K562 (cell line): ENCODE measurements at regions not wholly inside any gene's neighbourhood (a gene's known extent, or its start where the extent isn't known, plus 50 kb on each side); places are given as distances from the start of the nearest gene placed in this dataset.

ENCODE experiments used
- ATAC-seq: fragments of 200-7000 bp; cut with Tn5 transposase; 3 replicates; pipeline ENCODE4 v1.9.1; 2020; ENCODE audit warnings: moderate library complexity
- BruUV-seq: library from RNA; stranded (reverse); fragments of 400-500 nt; replicated peaks from 2 replicates; lab custom pipeline; 2021; lab: Mats Ljungman, UMichigan
- CTCF ChIA-PET: fragments of 300-600 bp; formaldehyde crosslinking; extraction: SDS; loops from one replicate; lab custom pipeline; 2021; ENCODE audit warnings: low intra/inter-chr PET ratio; lab: Yijun Ruan, JAX
- POLR2A ChIA-PET: fragments of 300-600, 350-650 bp; sonication (Branson Sonifier 250); formaldehyde crosslinking; extraction: SDS; loops from one replicate; lab custom pipeline; 2021; ENCODE audit warnings: antibody characterized with exemption, inconsistent platforms; lab: Yijun Ruan, JAX
- DNase-seq, 4 experiments: peaks; one replicate each; pipeline versions ENCODE4 v3.0.0 to v3.0.0-alpha.2; 2011 to 2018; ENCODE audit warnings: low spot score in 3 of 4, mixed read lengths in 3 of 4; ENCODE audit errors: extremely low read depth in 1 of 4
- FAIRE-seq: peaks from 2 replicates; lab custom pipeline; 2011; peaks lifted over from hg19 to GRCh38; lab: Jason Lieb, UNC
- H2AFZ ChIP-seq: 2 replicates; pipeline ENCODE4 v1.6.0; 2011; ENCODE audit warnings: low read depth, low read length, control low read depth, inconsistent platforms
- H3K27ac ChIP-seq: fragments of 200-600 bp; 3 replicates; pipeline ENCODE4 v1.8.0; 2011; ENCODE audit warnings: low read depth, mild to moderate bottlenecking, control low read depth, inconsistent platforms, low read length, moderate library complexity, mixed read lengths; ENCODE audit errors: extremely low read depth
- H3K27me3 ChIP-seq, 2 experiments: fragments of 300-600 bp in 1 of 2; 2 replicates in 1 of 2; 3 replicates in 1 of 2; pipeline versions ENCODE4 v1.6.0 to v1.8.0; 2011; ENCODE audit warnings: inconsistent platforms in 2 of 2, low read length in 2 of 2, mild to moderate bottlenecking in 1 of 2, mixed read lengths in 1 of 2, moderate library complexity in 1 of 2; ENCODE audit not compliant: control insufficient read depth in 2 of 2, insufficient read depth in 2 of 2
- H3K36me3 ChIP-seq: fragments of 300-600 bp; 3 replicates; pipeline ENCODE4 v1.8.0; 2011; ENCODE audit warnings: mild to moderate bottlenecking, low read length, inconsistent platforms; ENCODE audit not compliant: control insufficient read depth, insufficient read depth
- H3K4me1 ChIP-seq, 2 experiments: fragments of 200-600 bp in 1 of 2; replicated peaks in 1 of 2; 2 replicates in 1 of 2; 3 replicates in 1 of 2; pipeline versions ENCODE4 v1.5.1 to v1.8.0; 2011; ENCODE audit warnings: inconsistent platforms in 2 of 2, low read length in 2 of 2, mild to moderate bottlenecking in 1 of 2, mixed read lengths in 1 of 2, moderate library complexity in 1 of 2; ENCODE audit not compliant: control insufficient read depth in 2 of 2, insufficient read depth in 2 of 2
- H3K4me2 ChIP-seq: 2 replicates; pipeline ENCODE4 v1.6.1; 2011; ENCODE audit warnings: low read length, control low read depth, inconsistent platforms, mixed read lengths; ENCODE audit not compliant: insufficient read depth
- H3K4me3 ChIP-seq: fragments of 200-600 bp; sonication (generic), shearing (Covaris generic); 2 replicates; pipeline ENCODE4 v1.5.1; 2016; ENCODE audit warnings: control low read depth, inconsistent platforms
- H3K79me2 ChIP-seq: fragments of 200-600 bp; 3 replicates; pipeline ENCODE4 v1.8.0; 2011; ENCODE audit warnings: low read length, inconsistent platforms; ENCODE audit not compliant: control insufficient read depth, insufficient read depth
- H3K9ac ChIP-seq, 2 experiments: 2 replicates each; pipeline versions ENCODE4 v1.6.0 to v1.6.1; 2011; ENCODE audit warnings: low read depth in 2 of 2, low read length in 2 of 2, control low read depth in 1 of 2, inconsistent platforms in 1 of 2, mild to moderate bottlenecking in 1 of 2, mixed read lengths in 1 of 2; ENCODE audit not compliant: insufficient read depth in 1 of 2
- H3K9me1 ChIP-seq: one replicate; pipeline ENCODE4 v1.6.0; 2011; ENCODE audit warnings: inconsistent platforms, mild to moderate bottlenecking, low read length, moderate library complexity; ENCODE audit not compliant: control insufficient read depth, insufficient read depth
- H3K9me3 ChIP-seq: replicated peaks from 2 replicates; pipeline ENCODE4 v1.5.1; 2011; ENCODE audit warnings: low read depth, low read length, inconsistent platforms; ENCODE audit not compliant: control insufficient read depth, insufficient read depth
- H4K20me1 ChIP-seq: replicated peaks from 2 replicates; pipeline ENCODE4 v1.6.1; 2011; ENCODE audit warnings: low read length, inconsistent platforms, mixed read lengths; ENCODE audit not compliant: control insufficient read depth, insufficient read depth
- KLF13 ChIP-seq: fragments of 450-650 bp; IDR thresholded peaks from 2 replicates; pipeline ENCODE4 v1.6.1; 2016; ENCODE audit warnings: missing genetic modification characterization, low read depth, mild to moderate bottlenecking, missing compliant biosample characterization, moderate library complexity, borderline replicate concordance
- MAFG ChIP-seq: fragments of 450-650 bp; conservative IDR thresholded peaks from 2 replicates; pipeline ENCODE4 v1.6.1; 2016; ENCODE audit warnings: missing genetic modification characterization, missing compliant biosample characterization
- MCM3 ChIP-seq: fragments of 450-650 bp; IDR thresholded peaks from 2 replicates; pipeline ENCODE4 v1.6.1; 2016
- MTA1 ChIP-seq: fragments of 450-650 bp; IDR thresholded peaks from 2 replicates; pipeline ENCODE4 v1.6.1; 2017; ENCODE audit warnings: borderline replicate concordance
- ZKSCAN3 ChIP-seq: fragments of 250-450 bp; sonication (Bioruptor Pico); IDR thresholded peaks from 2 replicates; pipeline ENCODE4 v1.4.0; 2020
- ZNF12 ChIP-seq: sonication (generic); formaldehyde crosslinking; IDR thresholded peaks from 2 replicates; pipeline ENCODE4 v1.4.0; 2020; ENCODE audit warnings: mild to moderate bottlenecking, missing genetic modification reagents
- ZNF232 ChIP-seq: sonication (generic); formaldehyde crosslinking; IDR thresholded peaks from 2 replicates; pipeline ENCODE4 v1.8.0; 2022; ENCODE audit warnings: mild to moderate bottlenecking, missing genetic modification reagents
- WGBS: fragments of 100-300 bp; shearing (Covaris generic); methylation state at CpG from one replicate; pipeline ENCODE4 v1.1.6; 2016; ENCODE audit warnings: low coverage, mixed read lengths; ENCODE audit not compliant: insufficient coverage; ENCODE audit errors: missing lambda C conversion rate; 5-methylcytosine and 5-hydroxymethylcytosine counted together
- in situ Hi-C: fragments of 300-500 bp; cut with MboI; formaldehyde crosslinking; loops from 4 replicates; pipeline ENCODE4 v1.15.0; 2018; ENCODE audit warnings: inconsistent platforms, mixed read lengths
- intact Hi-C: fragments of 100-400 bp; cut with micrococcal nuclease; formaldehyde crosslinking; loops from 2 replicates; pipeline ENCODE4 v1.14.2; 2022

- Histone ChIP-seq H3K9me3 (no peaks in the 10 kb centered on the region), H3K9me1 (no peaks in the 10 kb centered on the region), H3K27me3 (no peaks in the 10 kb centered on the region), H3K79me2 (no peaks in the 10 kb centered on the region), H4K20me1 (no peaks in the 10 kb centered on the region), H3K4me2 (no peak overlapping the region), H3K4me1 (peaks cover 0 to 10% of the 10 kb centered on the region in 2 experiments; a peak in 2 of 5 replicates), H3K4me3 (no peak overlapping the region), H3K27ac (no peak overlapping the region), H3K36me3 (no peaks in the 10 kb centered on the region), H2AFZ (peak overlapping the region; percentile 54), H3K9ac (no peak overlapping the region)
- intact Hi-C loops (no loop called here), in situ Hi-C loops (no loop called here)
- ATAC-seq, result no peak
- ChIA-PET POLR2A (no interaction called here), CTCF (no interaction called here)
- 63% methylated on average over 9 of the region's 9 CpGs for WGBS
- no peak for TF ChIP-seq ZNF232
- no peak for TF ChIP-seq ZKSCAN3
- no peak for TF ChIP-seq MTA1
- no peak for TF ChIP-seq ZNF12 (CRISPR knock-in tag)
- TF ChIP-seq MCM3, result no peak
- no peak for TF ChIP-seq MAFG (tag)
- TF ChIP-seq KLF13 (tag), result no peak
- BruUV-seq, result no TSS peak
- FAIRE-seq, result no peak
- no peak for DNase-seq
Observed at GRCh38 chr6:100210137-100211117, 216.4 kb upstream of the MCHR2 start.
